ENCODE measurements at regions not wholly inside any gene's neighbourhood (a gene's known extent, or its start where the extent isn't known, plus 50 kb on each side); places are given as distances from the start of the nearest gene placed in this dataset.

GRCh38 chr3:177729956-177730681 is 532.8 kb upstream of the TBL1XR1 start:
- DNase-seq, result no peak

GRCh38 chr3:177730814-177731213 is 533.5 kb upstream of the TBL1XR1 start:
- DNase-seq, result no peak

GRCh38 chr3:177731644-177732268 is 534.5 kb upstream of the TBL1XR1 start:
- DNase-seq, result no peak

- DNase-seq, result no peak
Measured at GRCh38 chr3:177733233-177733632, 536.0 kb upstream of the TBL1XR1 start.

GRCh38 chr3:177733936-177734335 is 536.7 kb upstream of the TBL1XR1 start:
- DNase-seq, result no peak

GRCh38 chr3:177735431-177735830 is 538.1 kb upstream of the TBL1XR1 start:
- no peak for DNase-seq

- DNase-seq, result no peak
Measured at GRCh38 chr3:177739461-177739860, 542.2 kb upstream of the TBL1XR1 start.

GRCh38 chr3:177740254-177740653 is 543.0 kb upstream of the TBL1XR1 start:
- DNase-seq, result no peak

GRCh38 chr3:177742273-177742672 is 545.0 kb upstream of the TBL1XR1 start:
- DNase-seq, result no peak

- no peak for DNase-seq
Measured at GRCh38 chr3:177743173-177743890, 546.0 kb upstream of the TBL1XR1 start.

GRCh38 chr3:177744873-177745606 is 547.8 kb upstream of the TBL1XR1 start:
- no peak for DNase-seq

GRCh38 chr3:177745607-177746005 is 548.3 kb upstream of the TBL1XR1 start:
- no peak for DNase-seq

GRCh38 chr3:177746337-177746933 is 549.2 kb upstream of the TBL1XR1 start:
- DNase-seq, result no peak

GRCh38 chr3:177749836-177750235 is 552.6 kb upstream of the TBL1XR1 start:
- no peak for DNase-seq

GRCh38 chr3:177750436-177750835 is 553.2 kb upstream of the TBL1XR1 start:
- DNase-seq, result no peak

- no peak for DNase-seq
Measured at GRCh38 chr3:177751770-177752169, 554.5 kb upstream of the TBL1XR1 start.

GRCh38 chr3:177752831-177753230 is 555.5 kb upstream of the TBL1XR1 start:
- no peak for DNase-seq

- no peak for DNase-seq
Measured at GRCh38 chr3:177753451-177754155, 556.3 kb upstream of the TBL1XR1 start.

- no peak for DNase-seq
Measured at GRCh38 chr3:177754508-177754921, 557.2 kb upstream of the TBL1XR1 start.

- DNase-seq, result no peak
Measured at GRCh38 chr3:177758126-177758525, 560.8 kb upstream of the TBL1XR1 start.

GRCh38 chr3:177760803-177761202 is 563.5 kb upstream of the TBL1XR1 start:
- no peak for DNase-seq

- DNase-seq, result no peak
Measured at GRCh38 chr3:177764377-177764912, 567.2 kb upstream of the TBL1XR1 start.

Data from DMS153 (cell line).